GM12873 (cell line): ENCODE measurements at regions not wholly inside any gene's neighbourhood (a gene's known extent, or its start where the extent isn't known, plus 50 kb on each side); places are given as distances from the start of the nearest gene placed in this dataset.

ENCODE experiments used
- TF ChIP-seq, protein P1 (sequence below): IDR thresholded peaks from 2 replicates; pipeline ENCODE4 v1.5.1; 2012; ENCODE audit warnings: low read depth, mild to moderate bottlenecking, moderate library complexity, low read length, control low read depth; ENCODE audit not compliant: insufficient read depth; ENCODE audit errors: missing control alignments

DNA sequence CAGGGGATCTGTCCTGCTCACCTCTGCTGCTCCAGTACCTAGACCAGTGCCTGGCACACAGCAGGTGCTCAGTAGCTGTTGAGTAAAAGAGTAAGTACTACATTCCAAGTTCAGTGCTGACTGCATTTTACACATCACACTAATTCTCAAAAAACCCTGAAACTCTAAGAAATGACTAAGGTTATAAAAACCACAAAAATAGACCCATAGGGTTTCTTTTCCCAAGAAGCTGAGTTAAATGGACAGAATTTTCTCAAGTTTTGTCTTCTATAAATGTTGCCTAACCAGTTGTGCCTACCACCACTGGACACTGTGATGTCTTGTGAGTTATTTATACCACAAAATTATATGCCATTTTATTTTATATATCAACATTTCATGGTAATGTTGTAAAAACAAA is 78.9 kb upstream of the RXFP1 start:
- TF ChIP-seq, protein P1, sequence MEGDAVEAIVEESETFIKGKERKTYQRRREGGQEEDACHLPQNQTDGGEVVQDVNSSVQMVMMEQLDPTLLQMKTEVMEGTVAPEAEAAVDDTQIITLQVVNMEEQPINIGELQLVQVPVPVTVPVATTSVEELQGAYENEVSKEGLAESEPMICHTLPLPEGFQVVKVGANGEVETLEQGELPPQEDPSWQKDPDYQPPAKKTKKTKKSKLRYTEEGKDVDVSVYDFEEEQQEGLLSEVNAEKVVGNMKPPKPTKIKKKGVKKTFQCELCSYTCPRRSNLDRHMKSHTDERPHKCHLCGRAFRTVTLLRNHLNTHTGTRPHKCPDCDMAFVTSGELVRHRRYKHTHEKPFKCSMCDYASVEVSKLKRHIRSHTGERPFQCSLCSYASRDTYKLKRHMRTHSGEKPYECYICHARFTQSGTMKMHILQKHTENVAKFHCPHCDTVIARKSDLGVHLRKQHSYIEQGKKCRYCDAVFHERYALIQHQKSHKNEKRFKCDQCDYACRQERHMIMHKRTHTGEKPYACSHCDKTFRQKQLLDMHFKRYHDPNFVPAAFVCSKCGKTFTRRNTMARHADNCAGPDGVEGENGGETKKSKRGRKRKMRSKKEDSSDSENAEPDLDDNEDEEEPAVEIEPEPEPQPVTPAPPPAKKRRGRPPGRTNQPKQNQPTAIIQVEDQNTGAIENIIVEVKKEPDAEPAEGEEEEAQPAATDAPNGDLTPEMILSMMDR: no peak

DNA sequence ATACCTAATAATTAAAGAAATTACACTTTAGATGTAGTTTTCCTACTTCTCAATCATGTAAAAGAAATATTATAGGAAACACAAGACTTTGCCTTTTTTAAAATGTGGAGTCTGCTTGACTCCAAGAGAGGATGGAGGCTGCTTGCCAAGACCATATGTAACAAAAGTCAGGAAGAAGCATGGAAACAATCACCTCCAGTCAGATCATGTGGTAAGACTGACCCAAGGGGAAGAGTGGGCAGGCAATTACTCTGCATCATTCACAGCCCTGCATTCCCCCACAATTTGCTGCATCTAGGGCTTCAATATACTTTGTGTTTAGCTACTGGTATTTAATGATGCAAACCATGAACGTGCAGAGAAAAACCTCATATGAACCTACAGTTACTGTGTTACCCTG is 78.0 kb upstream of the RXFP1 start:
- TF ChIP-seq, protein P1: no peak

DNA sequence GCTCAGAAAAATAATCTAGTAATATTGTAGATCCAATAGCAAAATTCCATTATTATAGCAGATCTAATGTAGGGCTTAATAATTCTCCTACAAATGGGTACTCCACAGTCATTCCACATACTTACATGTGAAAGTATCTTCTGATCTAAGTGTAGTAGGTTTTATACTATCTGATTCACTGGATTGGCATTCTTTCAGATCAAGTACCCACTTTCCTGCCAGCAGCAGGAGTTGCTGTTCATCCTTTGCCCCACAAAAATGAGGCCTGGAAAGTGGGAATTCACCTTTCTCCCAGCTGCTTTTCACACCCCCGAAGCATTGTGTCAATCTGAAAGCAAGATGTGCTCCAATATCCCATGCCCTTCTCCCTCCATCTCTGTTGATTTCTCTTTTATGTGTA is 77.1 kb upstream of the RXFP1 start:
- TF ChIP-seq, protein P1: no peak

DNA sequence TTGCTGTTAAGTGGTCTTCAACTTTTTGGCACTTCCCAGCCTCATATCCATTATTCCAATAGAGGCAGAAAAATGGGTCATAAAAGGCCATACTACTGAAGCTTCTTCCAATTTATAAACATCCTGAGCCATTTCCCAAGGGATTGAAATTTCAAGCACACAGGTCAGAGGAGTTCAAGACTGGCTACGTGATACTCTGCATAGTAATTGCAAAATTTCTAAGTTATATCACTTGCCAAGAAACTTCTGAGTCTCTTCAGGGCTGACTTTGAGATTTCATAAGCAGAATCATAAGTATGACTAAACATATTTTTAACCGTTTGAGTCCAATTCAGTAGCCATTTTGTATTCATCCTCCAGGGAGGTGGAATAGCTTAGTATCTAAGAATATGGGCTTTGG is 75.6 kb upstream of the RXFP1 start:
- TF ChIP-seq, protein P1: no peak

DNA sequence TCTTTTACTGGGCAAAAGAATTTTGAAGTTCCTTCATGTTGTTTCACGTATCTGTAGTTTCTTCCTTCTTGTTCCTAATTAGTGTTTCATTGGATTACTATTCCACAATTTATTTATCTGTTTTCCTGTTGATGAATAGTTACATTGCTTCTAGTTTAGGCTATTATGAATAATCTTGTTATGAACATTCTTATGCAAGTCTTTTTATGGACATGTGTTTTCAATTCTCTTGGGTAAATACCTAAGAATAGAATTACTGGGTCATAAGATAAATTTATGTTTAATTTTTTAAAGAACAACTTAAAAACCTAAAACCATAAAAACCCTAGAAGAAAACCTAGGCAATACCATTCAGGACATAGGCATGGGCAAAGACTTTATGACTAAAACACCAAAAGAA is 70.9 kb upstream of the RXFP1 start:
- TF ChIP-seq, protein P1: no peak

DNA sequence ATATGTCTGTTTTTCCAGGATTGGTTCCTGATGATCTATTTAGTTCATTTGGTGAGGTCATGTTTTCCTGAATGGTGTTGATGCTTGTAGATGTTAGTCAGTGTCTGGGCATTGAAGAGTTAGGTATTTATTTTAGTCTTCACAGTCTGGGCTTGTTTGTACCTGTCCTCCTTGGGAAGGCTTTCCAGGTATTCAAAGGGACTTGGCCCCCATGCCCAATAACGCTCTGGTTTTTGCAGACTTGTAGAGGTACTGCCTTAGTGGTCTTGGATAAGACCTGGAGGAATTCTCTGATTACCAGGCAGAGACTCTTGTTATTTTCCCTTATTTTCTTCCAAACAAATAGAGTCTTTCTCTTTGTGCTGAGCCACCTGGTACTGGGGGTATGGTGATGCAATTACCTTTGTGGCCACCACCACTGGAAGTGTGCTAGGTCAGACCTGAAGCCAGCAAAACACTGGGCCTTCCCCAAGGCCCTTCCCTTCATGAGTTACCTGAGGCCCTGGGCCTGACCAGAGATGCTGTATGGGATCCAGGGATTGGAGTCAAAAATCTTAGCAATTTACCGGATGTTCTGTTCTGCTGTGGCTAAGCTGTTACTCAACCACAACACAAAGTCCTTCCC is 63.3 kb upstream of the RXFP1 start:
- TF ChIP-seq, protein P1: no peak

DNA sequence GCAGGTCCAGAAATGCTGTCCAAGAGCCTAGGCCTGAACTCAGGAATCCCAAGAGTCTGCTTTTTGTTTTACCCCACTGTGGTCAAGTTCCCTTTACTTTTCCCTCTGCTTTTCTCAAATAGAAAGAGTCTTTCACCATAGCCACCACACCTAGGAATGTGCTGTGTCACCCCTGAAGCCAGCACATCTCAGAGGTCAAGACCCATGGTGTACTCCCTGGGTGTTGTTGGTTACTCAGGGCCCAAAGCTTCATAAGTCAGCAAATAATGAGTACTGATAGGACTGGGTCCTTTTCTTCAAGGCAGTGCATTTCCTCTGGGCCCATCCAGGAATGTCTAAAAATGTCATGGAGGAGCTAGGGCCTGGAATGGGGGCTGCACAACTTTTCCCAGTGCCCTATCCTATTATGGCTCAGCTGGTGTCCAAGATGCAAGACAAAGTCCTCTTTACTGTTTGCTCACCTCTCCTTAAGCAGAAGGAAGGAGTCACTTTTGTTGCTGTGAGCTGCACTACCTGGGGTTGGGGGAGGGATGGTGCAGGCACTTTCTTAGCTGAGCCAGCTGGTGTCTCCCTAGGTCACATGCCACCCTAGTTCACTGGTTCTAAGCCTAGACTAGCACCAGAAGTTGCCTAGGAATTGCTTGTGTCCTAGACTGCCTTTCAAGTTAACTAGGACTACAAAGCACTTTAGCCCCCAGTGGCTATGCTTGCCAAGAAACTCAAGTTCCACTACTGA is 62.4 kb upstream of the RXFP1 start:
- TF ChIP-seq, protein P1: no peak
